Ammon's horn (tissue), 1 donor: ENCODE measurements at regions not wholly inside any gene's neighbourhood (a gene's known extent, or its start where the extent isn't known, plus 50 kb on each side); places are given as distances from the start of the nearest gene placed in this dataset.

Source experiments
- DNase-seq: peaks from one replicate; pipeline ENCODE4 v3.0.0-alpha.2; 2016; ENCODE audit warnings: low spot score

DNA sequence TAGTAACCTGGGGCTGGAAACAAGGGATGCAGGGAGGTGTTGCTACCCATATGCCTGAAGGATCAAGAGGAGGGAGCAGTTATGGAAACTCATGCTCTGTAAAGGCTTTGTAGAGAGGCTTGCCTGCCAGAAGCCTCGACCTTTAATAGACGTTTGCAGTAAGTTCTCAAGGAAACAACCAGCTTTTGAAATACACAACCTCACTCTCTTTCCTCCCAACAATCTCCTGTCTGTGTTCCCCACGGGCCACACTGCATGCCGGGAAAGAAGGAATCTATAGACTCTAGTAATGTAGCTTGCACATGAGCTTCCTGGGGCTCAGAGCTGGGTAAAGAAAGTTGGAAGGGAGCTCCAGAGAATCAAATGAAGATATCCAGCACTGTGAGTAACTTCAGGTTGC is 101.6 kb upstream of the PACRGL start:
- DNase-seq: no peak

GRCh38 chr4:20603671-20604313 is 96.5 kb upstream of the PACRGL start:
- DNase-seq: no peak

GRCh38 chr4:20612313-20612712 is 87.9 kb upstream of the PACRGL start:
- DNase-seq: no peak

DNA sequence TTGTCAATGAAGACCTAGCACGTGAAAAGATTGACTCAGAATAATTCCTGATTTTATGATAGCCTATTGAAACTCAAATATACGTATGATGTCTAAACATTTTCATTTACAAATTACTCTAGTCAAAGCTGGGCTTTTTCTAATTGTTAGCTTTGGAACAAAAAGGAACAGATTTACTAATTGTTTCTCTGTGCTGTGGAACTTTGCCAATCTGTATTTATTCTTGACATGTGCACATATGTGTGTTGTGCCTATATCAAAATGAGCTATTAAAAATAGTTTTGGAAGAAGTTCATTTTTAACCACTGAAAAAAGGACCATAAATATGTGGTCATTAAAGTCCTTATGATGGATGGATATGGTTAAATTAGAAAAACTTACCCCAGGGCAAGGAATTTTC is 85.4 kb upstream of the PACRGL start:
- DNase-seq: no peak

DNA sequence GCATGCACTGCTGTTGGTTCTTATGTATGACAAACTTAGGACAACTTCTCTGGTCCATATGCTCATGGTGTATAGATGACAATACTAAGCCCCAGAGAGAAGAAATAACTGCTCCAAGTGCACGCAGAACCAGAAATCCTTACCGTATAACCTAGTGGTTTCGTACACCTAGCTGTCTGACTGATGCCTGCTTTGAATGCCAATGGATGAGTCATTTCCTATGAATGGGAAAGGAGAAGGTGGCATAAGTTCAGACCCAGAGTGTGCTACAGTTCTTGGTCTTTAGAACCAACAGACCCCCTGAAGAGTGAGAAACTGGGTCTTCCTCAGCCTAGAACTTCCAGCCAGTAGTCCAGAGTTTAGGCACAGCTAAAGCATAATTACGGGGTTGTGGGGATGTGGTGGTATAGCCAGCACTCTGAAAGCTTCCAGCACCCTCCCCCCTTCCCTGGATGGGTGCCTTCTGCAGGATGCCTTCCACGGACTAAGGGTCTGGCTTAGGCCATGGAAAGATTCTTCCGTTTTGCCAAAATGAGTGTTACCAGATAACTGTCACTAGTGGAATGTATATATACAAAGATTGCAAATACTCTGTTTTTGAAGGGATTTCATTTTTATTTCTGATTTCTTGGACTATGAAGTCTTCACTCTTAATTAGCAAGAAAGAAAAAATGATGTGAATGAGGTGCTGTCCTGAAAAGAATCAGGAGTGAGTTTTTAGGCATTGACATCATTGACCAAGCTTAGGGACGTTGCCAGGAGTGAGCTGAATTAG is 84.6 kb upstream of the PACRGL start:
- DNase-seq: no peak

DNA sequence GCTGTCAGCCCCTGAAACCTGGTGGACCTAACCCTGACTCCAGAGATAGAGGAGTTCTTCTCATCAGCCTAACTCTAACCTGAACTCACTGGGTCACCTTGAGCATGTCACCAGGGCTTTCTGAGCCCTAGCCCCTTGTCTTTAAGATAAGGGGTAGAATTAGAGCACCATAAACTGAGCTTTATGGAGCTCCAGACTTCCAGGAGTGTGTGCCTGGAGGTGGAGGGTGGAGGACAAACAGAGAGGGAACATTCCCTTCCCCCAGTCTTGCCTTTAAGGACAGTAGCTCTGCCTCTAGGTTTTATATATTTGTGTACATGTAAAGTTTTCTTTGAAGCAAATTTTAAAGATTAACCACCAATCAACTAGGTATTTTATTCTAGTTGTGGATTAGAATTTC is 83.9 kb upstream of the PACRGL start:
- no peak for DNase-seq

- DNase-seq: no peak
Observed at GRCh38 chr4:20616848-20617247, 83.4 kb upstream of the PACRGL start.

GRCh38 chr4:20617678-20618396 is 82.4 kb upstream of the PACRGL start:
- DNase-seq: peak; percentile 75

- no peak for DNase-seq
Observed at GRCh38 chr4:20618731-20619130, 81.5 kb upstream of the PACRGL start.

DNA sequence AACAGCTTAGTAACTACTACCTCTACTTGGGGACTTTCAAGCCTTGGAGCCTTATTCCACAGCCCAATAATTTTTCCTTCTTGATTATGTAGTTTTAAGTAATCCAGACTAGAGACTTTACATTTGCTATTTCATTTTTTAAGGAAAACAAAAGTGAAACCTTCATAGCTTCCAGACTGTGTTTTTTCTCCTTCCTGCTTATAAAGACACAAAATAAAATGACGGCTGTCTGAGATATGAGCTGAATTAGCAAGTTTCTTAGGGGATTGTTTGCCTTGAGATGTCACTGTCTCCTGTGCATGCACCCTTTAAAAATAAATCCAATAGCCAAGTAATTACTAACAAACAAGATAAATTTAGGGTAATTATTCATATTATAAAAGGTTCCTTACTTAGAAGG is 78.8 kb upstream of the PACRGL start:
- DNase-seq: no peak

DNA sequence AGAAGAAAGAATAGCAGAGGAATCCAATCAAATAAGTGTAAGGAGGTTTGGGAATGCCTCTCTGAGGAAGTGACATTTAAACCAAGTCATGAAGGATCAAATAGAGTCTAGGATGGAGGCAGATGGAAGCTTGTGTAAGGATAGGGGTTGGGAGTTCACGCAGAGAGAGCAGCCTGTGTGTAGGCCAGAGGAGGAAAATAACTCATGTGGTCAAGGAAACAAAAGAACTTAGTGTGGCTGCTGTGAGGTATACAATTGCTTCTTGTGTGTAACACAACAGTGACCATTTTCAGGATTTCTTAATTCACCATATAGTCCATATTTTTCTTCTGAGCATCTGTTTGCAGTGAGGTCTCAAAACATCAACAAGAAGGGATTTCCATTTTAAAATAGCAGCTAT is 77.6 kb upstream of the PACRGL start:
- DNase-seq: no peak

DNA sequence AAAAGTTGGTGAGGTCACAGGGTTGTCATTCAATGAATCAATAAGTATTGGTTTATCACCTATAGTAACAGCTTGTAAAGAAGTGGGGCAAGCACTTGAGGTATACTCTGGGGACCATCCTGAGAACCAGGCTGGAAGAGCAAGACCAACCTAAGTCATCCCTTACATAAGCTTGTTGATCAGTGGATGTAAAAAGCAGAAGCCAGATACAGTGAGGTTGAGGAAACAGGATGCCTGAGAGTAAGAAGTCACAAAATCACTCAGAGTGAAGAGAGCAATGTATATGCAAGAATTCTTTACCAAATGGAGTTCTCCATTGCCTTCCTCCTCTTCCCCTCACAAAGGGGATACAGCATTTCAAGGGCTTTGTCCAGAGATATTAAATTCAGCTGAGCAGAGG is 76.3 kb upstream of the PACRGL start:
- DNase-seq: peak; percentile 27

- no peak for DNase-seq
Observed at GRCh38 chr4:20624793-20625374, 75.4 kb upstream of the PACRGL start.

GRCh38 chr4:20625426-20625825 is 74.8 kb upstream of the PACRGL start:
- DNase-seq: peak; percentile 30

DNA sequence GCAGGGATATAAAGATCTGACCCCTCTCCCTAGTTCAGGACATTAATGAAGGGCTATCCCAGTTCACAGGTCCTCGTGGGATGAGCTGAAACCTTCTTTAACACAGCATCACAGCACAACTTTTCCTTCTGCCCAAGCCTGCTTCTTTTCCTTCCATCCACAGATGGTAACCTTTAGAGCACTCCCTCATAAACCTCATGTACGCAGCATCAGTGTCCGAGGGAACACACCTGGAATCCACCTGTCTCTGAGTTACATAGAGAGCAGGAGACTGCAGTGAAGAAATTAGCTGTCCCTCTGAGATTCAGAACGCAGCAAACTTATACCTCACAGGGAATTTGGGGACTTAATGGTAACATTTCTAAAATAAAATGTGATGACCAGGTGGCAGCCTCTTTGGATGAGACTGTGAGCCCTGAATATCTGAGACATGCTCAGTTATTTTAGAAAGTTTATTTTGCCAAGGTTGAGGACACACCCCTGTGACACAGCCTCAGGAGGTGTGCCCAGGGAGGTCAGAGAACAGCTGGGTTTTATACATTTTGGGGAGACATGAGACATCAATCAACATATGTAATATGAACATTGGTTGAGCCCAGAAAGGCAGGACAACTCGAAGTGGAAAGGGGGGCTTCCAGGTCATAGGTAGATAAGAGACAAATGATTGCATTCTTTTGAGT is 73.8 kb upstream of the PACRGL start:
- no peak for DNase-seq

GRCh38 chr4:20627866-20628265 is 72.4 kb upstream of the PACRGL start:
- DNase-seq: no peak

GRCh38 chr4:20629186-20630106 is 70.8 kb upstream of the PACRGL start:
- DNase-seq: peak; percentile 25

- DNase-seq: no peak
Observed at GRCh38 chr4:20638825-20639224, 61.4 kb upstream of the PACRGL start.

- DNase-seq: no peak
Observed at GRCh38 chr4:20639346-20639745, 60.9 kb upstream of the PACRGL start.

DNA sequence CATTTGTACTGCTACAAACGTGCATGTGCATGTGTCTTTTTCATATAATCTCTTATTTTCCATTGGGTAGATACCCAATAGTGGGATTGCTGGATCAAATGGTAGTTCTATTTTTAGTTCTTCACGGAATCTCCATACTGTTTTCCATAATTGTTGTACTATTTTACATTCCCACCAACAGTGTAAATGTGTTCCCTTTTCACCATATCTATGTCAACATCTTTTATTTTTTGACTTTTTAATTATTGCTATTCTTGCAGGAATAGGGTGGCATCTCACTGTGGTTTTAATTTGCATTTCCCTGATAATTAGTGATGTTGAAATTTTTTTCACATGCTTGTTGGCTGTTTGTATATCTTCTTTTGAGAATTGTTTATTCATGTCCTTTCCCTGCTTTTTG is 59.3 kb upstream of the PACRGL start:
- no peak for DNase-seq

DNA sequence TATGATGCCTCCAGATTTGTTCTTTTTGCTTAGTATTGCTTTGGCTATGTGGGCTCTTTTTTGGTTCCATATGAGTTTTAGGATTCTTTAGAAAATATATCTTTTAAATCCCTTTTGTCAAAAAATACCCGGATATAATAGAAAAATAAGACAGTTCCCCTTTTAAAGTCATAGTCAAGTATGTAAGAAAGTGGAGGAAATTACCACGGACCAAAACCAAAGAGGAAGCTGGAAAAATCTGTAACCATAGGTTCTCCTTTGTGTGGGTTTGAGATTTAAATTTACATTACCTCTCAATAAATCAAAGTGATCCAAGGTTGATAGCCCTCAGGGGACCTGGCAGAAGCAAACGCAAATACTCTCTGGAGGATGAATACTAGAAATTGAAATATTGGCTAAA is 58.3 kb upstream of the PACRGL start:
- DNase-seq: no peak
